Endothelial cell of umbilical vein (primary cell): ENCODE measurements at regions not wholly inside any gene's neighbourhood (a gene's known extent, or its start where the extent isn't known, plus 50 kb on each side); places are given as distances from the start of the nearest gene placed in this dataset.

Experiments used
- BruUV-seq: library from RNA; stranded (reverse); fragments of 400-500 nt; replicated peaks from 2 replicates; lab custom pipeline; 2021; lab: Mats Ljungman, UMichigan
- CTCF ChIA-PET: fragments of 300-600, 350-600 bp; sonication (Branson Sonifier 250); formaldehyde crosslinking; loops from one replicate; lab custom pipeline; 2021; ENCODE audit warnings: antibody characterized with exemption, inconsistent platforms; lab: Charles Lee
- POLR2A ChIA-PET: fragments of 300-600, 350-600 bp; sonication (Branson Sonifier 250); formaldehyde crosslinking; loops from one replicate; lab custom pipeline; 2021; ENCODE audit warnings: antibody characterized with exemption, inconsistent platforms; lab: Charles Lee
- DNase-seq: peaks from one replicate; pipeline ENCODE4 v3.0.0-alpha.2; 2011; ENCODE audit warnings: low read depth, low spot score
- FAIRE-seq: peaks from 2 replicates; lab custom pipeline; 2011; peaks lifted over from hg19 to GRCh38; lab: Jason Lieb, UNC
- H2AFZ ChIP-seq: 2 replicates; pipeline ENCODE4 v1.6.0; 2012; ENCODE audit warnings: low read depth, low read length, control low read depth, inconsistent platforms
- H3K27ac ChIP-seq: 2 replicates; pipeline ENCODE4 v1.5.1; 2011; ENCODE audit warnings: low read depth, mild to moderate bottlenecking, control low read depth, low read length, moderate library complexity; ENCODE audit not compliant: insufficient read depth
- H3K27me3 ChIP-seq, 2 experiments: 2 replicates each; pipeline versions ENCODE4 v1.6.0 to v1.6.1; 2011; ENCODE audit warnings: low read length in 2 of 2, mixed read lengths in 1 of 2; ENCODE audit not compliant: control insufficient read depth in 2 of 2, insufficient read depth in 2 of 2
- H3K36me3 ChIP-seq, 2 experiments: 2 replicates in 1 of 2; 3 replicates in 1 of 2; pipeline ENCODE4 v1.5.1; 2011; ENCODE audit warnings: low read length in 2 of 2, mild to moderate bottlenecking in 1 of 2, moderate library complexity in 1 of 2; ENCODE audit not compliant: control insufficient read depth in 2 of 2, insufficient read depth in 2 of 2; ENCODE audit errors: extremely low read depth in 1 of 2
- H3K4me1 ChIP-seq: 3 replicates; pipeline ENCODE4 v1.5.1; 2011; ENCODE audit warnings: mild to moderate bottlenecking, low read length; ENCODE audit not compliant: control insufficient read depth, insufficient read depth; ENCODE audit errors: extremely low read depth
- H3K4me2 ChIP-seq: 2 replicates; pipeline ENCODE4 v1.6.1; 2011; ENCODE audit warnings: low read length, control low read depth, mixed read lengths; ENCODE audit not compliant: insufficient read depth
- H3K4me3 ChIP-seq, 3 experiments: fragments of 200-600 bp in 1 of 3; sonication (generic), shearing (Covaris generic) in 1 of 3; replicated peaks in 1 of 3; 2 replicates each; pipeline ENCODE4 v1.5.1; 2011 to 2016; ENCODE audit warnings: control low read depth in 3 of 3, low read length in 3 of 3, mild to moderate bottlenecking in 2 of 3, inconsistent platforms in 1 of 3, low read depth in 1 of 3, moderate library complexity in 1 of 3; ENCODE audit not compliant: insufficient read depth in 1 of 3
- H3K79me2 ChIP-seq: 2 replicates; pipeline ENCODE4 v1.6.0; 2012; ENCODE audit warnings: low read length, inconsistent platforms; ENCODE audit not compliant: control insufficient read depth, insufficient read depth
- H3K9ac ChIP-seq: replicated peaks from 2 replicates; pipeline ENCODE3; 2011; ENCODE audit warnings: low read length, control low read depth; ENCODE audit not compliant: insufficient read depth; ENCODE audit errors: extremely low read depth
- H3K9me1 ChIP-seq: replicated peaks from 3 replicates; pipeline ENCODE4 v1.6.0; 2011; ENCODE audit warnings: mild to moderate bottlenecking, low read length; ENCODE audit not compliant: control insufficient read depth, insufficient read depth; ENCODE audit errors: extremely low read depth
- H3K9me3 ChIP-seq: replicated peaks from 2 replicates; pipeline ENCODE4 v1.5.1; 2012; ENCODE audit warnings: low read length, inconsistent platforms; ENCODE audit not compliant: control insufficient read depth, insufficient read depth
- H4K20me1 ChIP-seq: replicated peaks from 2 replicates; pipeline ENCODE3; 2011; ENCODE audit warnings: mild to moderate bottlenecking, low read length; ENCODE audit not compliant: control insufficient read depth, insufficient read depth; ENCODE audit errors: extremely low read depth
- CTCF ChIP-seq, 2 donors: IDR thresholded peaks; 1 replicate in 1 of 2; 2 replicates in 1 of 2; pipeline ENCODE4 v1.5.1; 2011; ENCODE audit warnings: low read length in 2 of 2, mild to moderate bottlenecking in 2 of 2, moderate library complexity in 2 of 2, control low read depth in 1 of 2, inconsistent platforms in 1 of 2, low read depth in 1 of 2; ENCODE audit not compliant: insufficient read depth in 1 of 2; ENCODE audit errors: extremely low read depth in 1 of 2
- EZH2 ChIP-seq: IDR thresholded peaks from 2 replicates; pipeline ENCODE4 v1.6.1; 2012; ENCODE audit warnings: borderline replicate concordance, low read depth, mild to moderate bottlenecking, moderate library complexity, low read length, inconsistent platforms; ENCODE audit not compliant: severe bottlenecking
- FOS ChIP-seq: IDR thresholded peaks from 2 replicates; pipeline ENCODE4 v1.6.1; 2011; ENCODE audit warnings: mild to moderate bottlenecking, low read length, moderate library complexity, borderline replicate concordance; ENCODE audit not compliant: insufficient read depth
- GATA2 ChIP-seq: IDR thresholded peaks from 2 replicates; pipeline ENCODE4 v1.7.0; 2011; ENCODE audit warnings: low read depth, mild to moderate bottlenecking, moderate library complexity, mixed read lengths, low read length; ENCODE audit not compliant: insufficient read length, insufficient read depth
- JUN ChIP-seq: IDR thresholded peaks from 2 replicates; pipeline ENCODE4 v1.6.1; 2011; ENCODE audit warnings: borderline replicate concordance, low read depth; ENCODE audit not compliant: insufficient read length, insufficient read depth
- MAX ChIP-seq: IDR thresholded peaks from 2 replicates; pipeline ENCODE4 v1.6.1; 2011; ENCODE audit not compliant: insufficient read depth, insufficient read length
- MYC ChIP-seq: IDR thresholded peaks from one replicate; pipeline ENCODE4 v1.6.1; 2011; ENCODE audit warnings: mild to moderate bottlenecking, low read depth, low read length
- POLR2A ChIP-seq: IDR thresholded peaks from 2 replicates; pipeline ENCODE4 v1.6.1; 2012; ENCODE audit warnings: low read depth, mild to moderate bottlenecking, control low read depth, low read length
- POLR2AphosphoS5 ChIP-seq: IDR thresholded peaks from 2 replicates; pipeline ENCODE4 v1.6.1; 2012; ENCODE audit warnings: low read depth, mild to moderate bottlenecking, control low read depth, low read length, moderate library complexity; ENCODE audit not compliant: insufficient read depth
- dilution Hi-C: fragments of 300-500 bp; cut with MboI; formaldehyde crosslinking; loops from one replicate; pipeline ENCODE4 v1.15.0; 2019; ENCODE audit warnings: low sequenced_read_pairs; ENCODE audit not compliant: extremely low pct_ligation_motif_present
- intact Hi-C: fragments of 100-400 bp; cut with micrococcal nuclease; formaldehyde crosslinking; loops from one replicate; pipeline ENCODE4 v1.10.0; 2022

GRCh38 chr15:66832664-66833063, 130.6 kb downstream of the SMAD6 start:
- FAIRE-seq (peak; percentile 18), DNase-seq (no peak)
- intact Hi-C loops (no loop called here), dilution Hi-C loops (no loop called here)
- no peak overlapping the region for H3K4me2 ChIP-seq
- no peaks in the 10 kb centered on the region for H3K36me3 ChIP-seq
- no peaks in the 10 kb centered on the region for H3K79me2 ChIP-seq
- no peaks in the 10 kb centered on the region for H3K9me1 ChIP-seq
- H3K27me3 ChIP-seq = no peaks in the 10 kb centered on the region
- H3K9ac ChIP-seq = no peak overlapping the region
- no peak overlapping the region for H2AFZ ChIP-seq
- H3K4me3 ChIP-seq = no peak overlapping the region
- ChIA-PET POLR2A (no interaction called here), CTCF (interaction anchor here (1.0 to 8.3 kb wide), 3 partner anchors 19 to 129 kb away, joined by 3 to 60 read pairs (median 5); no protein-coding TSS in a partner anchor)
- TF ChIP-seq MYC = no peak
- no peak for TF ChIP-seq GATA2
- no peak for TF ChIP-seq FOS
- no peak for TF ChIP-seq MAX
- no peak for TF ChIP-seq POLR2AphosphoS5
- TF ChIP-seq POLR2A = no peak
- no peak for TF ChIP-seq EZH2
- TF ChIP-seq CTCF (IDR thresholded peaks at IDR 0.05; ENCODE audit: extremely low read depth in 1 of 2, insufficient read depth in 1 of 2, low read depth in 1 of 2, low read length in 2 of 2) = no peak
- TF ChIP-seq JUN = no peak
- no peak overlapping the region for H3K27ac ChIP-seq
- H4K20me1 ChIP-seq = no peaks in the 10 kb centered on the region
- no TSS peak for BruUV-seq
- peaks cover 8% of the 10 kb centered on the region for H3K4me1 ChIP-seq
- H3K9me3 ChIP-seq = no peaks in the 10 kb centered on the region
